ENCODE measurements at regions not wholly inside any gene's neighbourhood (a gene's known extent, or its start where the extent isn't known, plus 50 kb on each side); places are given as distances from the start of the nearest gene placed in this dataset.

DNA sequence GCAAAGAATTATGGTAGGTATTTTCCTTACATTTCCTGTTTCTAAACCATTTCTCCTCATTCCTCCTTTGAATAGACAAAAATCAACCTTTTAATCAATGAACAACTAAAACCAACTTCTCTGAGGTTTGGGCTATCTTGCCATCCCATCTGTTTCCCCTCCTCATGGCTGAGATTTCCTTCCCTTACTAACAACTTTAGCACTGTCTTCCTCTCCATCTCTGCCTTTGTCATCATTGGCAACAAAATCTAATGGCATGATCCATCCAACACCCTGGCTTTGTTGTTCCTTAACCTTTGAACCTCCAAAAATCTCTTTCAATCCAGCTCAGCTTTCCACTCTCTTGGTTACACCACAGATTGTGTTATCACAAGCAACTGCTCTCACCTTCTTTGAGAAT is 95.3 kb upstream of the FAM136A start:
- peak; percentile 3 for DNase-seq
- in situ Hi-C loops (cut with MboI; ENCODE audit: low pct_unique_long_range_greater_than_20kb, low sequenced_read_pairs) = no loop called here

DNA sequence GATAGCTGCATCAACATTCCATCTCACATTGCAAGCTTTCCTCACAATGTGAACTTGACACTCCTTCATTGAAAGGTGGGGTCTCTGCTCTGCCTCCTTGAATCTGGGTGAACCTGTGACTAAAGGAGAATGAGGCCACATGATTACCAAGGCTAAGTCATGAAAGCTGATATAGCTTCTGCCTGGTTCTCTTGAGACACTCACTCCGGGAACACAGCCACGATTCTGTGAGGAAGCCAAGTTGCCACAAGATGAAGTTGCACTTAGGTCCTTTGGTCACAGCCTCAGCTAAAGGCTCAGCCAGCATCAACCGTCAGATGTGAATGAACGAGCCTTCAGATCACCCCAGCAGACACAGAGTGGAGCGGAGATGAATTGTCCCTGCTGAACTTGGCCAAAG is 94.7 kb upstream of the FAM136A start:
- in situ Hi-C loops (cut with MboI; ENCODE audit: low pct_unique_long_range_greater_than_20kb, low sequenced_read_pairs) = no loop called here
- no peak for DNase-seq

DNA sequence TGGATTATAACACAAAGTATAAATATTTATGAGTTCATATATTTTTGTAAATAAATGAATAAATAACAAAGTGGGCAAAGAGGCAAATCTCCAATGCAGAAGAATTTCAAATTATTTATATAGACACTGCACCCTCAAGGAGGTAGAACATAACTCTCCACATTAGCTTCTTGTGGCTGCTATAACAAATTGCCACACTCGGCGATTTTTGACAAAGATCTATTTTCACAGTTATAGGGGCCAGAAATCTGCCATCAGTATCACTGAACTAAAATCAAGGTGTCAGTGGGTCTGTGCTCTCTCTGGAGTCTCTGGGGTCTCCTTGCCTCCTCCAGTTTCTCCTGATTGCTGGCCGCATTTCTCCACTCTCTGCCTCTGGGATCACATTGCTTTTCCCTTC is 92.0 kb upstream of the FAM136A start:
- in situ Hi-C loops (cut with MboI; ENCODE audit: low pct_unique_long_range_greater_than_20kb, low sequenced_read_pairs) = no loop called here
- DNase-seq = no peak

DNA sequence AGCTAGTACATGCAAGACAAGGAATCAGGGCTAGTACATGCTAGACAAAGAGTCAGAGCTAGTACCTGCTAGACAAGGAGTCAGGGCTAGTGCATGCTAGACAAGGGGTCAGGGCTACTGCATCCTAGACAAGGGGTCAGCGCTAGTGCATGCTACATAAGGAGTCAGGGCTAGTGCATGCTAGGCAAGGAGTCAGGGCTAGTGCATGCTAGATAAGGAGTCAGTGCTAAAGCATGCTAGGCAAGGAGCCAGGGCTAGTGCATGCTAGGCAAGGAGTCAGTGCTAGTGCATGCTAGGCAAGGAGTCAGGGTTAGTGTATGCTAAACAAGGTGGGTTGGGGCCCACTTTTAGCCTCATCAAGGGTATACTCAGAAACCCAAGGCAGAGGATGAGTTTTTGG is 90.1 kb upstream of the FAM136A start:
- in situ Hi-C loops (cut with MboI; ENCODE audit: low pct_unique_long_range_greater_than_20kb, low sequenced_read_pairs) = no loop called here
- DNase-seq = no peak

DNA sequence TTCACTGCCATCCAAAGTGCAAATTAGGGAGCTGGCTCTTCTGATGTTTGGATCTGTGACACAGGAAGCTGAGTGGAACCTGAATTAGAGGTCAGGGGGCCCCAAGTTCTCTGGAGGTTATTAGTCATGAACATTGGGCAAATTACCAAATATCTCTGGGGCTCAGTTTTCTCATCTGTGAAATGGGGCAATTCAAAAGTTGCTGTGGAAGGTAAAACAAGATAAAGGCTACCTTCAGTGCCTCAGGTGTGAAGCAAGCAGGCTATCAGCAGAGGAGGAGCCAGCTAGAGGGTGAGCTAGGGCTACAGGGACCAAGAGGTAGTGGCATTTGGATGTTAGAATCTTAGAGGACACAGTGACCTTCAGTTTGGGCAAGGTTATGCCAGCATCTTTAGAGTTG is 89.4 kb upstream of the FAM136A start:
- no peak for DNase-seq
- in situ Hi-C loops (cut with MboI; ENCODE audit: low pct_unique_long_range_greater_than_20kb, low sequenced_read_pairs) = no loop called here

DNA sequence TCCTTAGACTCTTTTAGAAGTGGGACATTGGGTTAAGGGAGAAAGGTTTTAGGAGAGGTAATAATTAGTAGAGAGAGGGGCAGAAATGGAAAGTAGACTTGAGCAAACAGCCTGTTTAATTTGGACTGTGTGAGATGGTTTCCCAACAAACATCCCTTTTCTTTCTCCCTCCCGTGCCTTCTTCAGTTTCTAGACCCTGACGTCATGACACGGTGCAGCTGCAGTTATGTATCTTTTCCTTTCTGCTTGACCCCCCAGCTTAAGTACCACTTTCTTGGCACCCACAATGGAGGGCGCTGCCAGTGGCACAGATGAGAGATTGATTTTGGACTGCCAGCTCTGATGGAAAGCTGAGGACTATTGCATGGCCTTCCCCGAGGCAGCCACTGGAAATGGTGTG is 86.9 kb upstream of the FAM136A start:
- in situ Hi-C loops (cut with MboI; ENCODE audit: low pct_unique_long_range_greater_than_20kb, low sequenced_read_pairs) = no loop called here
- no peak for DNase-seq

DNA sequence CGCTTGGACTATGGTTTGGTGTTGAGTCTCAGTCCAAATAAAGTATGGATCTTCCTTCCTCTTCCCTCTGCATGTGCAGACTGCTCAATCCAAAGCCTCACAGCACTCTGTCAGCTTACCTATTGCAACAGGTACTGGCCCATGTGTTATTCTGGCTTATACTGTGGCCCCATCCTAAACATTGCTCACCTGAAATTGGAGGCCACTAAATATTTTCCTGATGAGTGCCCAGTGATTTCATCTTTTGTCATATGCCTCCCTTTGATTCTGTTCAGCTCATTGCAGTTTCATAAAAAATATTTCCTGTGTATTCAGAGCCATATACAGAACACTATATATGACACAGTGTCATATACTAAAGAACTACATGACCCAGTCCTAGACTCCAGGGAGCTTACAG is 86.3 kb upstream of the FAM136A start:
- DNase-seq = no peak
- in situ Hi-C loops (cut with MboI; ENCODE audit: low pct_unique_long_range_greater_than_20kb, low sequenced_read_pairs) = no loop called here

DNA sequence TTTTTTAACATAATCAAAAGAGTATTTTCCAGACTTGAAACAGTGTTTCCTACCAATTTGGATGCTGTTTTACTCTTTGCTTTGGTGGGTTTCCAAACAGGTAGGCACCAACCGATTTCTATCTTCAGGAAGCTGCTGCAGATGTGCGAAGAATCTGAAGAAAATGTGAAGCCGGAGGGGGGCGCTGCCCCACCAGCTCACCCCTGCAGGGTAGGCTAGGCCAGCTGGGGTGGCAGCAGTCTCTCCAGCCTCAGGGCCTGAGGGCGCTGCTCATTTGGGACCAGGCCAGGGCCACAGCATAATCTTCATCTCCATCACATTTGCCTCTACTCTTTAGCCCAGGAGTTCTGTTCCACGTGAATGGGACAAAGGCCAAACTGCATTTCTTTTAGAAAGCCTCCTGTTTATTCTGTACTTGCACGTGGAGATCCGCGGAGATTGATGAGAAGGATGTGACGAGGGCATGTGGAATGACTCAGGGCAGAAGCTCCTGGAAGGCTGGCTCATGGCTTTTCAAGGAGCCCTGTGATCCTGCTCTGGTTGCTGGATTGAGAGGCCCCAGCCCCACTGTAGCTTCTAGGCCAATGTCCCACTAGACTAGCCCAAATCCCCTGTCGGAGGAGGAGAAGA is 84.2 kb upstream of the FAM136A start:
- in situ Hi-C loops (cut with MboI; ENCODE audit: low pct_unique_long_range_greater_than_20kb, low sequenced_read_pairs) = no loop called here
- no peak for DNase-seq

DNA sequence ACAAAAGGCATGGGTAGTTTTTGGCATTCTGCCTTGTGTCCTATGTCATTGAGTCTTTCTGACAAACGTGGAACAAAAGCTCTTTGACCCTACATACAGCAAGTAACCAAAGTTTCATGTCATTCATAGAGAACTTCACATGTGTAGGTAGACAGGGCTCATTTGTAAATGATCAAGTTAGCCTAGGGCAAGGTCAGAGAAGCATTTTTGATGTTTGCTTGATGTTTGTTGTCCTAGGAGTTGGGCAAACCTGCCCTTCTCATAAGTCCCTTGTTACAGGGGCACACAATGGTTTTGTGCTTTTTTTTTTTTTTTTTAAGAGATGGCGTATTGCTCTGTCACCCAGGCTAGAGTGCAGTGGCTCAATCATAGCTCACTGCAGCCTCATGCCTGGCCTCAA is 83.3 kb upstream of the FAM136A start:
- in situ Hi-C loops (cut with MboI; ENCODE audit: low pct_unique_long_range_greater_than_20kb, low sequenced_read_pairs) = no loop called here
- DNase-seq = no peak

DNA sequence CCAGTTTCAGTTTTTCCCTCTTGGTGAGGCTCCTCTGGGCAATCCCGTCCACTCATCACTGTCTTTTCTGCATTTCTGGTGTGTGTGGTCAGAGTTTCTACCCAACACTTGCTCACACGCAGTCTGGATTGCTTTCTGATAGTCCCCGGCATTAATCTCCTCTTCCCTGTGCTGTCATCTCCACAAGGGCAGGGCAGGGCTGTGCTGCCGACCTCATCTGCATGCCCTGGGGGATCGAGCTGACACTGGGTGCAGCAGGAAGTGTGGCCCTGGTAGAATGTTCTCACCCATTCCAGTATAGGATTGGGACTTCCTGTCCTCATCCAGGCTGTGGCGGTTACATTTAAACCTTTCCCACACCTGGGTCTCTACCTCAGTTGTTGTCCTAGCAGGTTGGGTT is 80.0 kb upstream of the FAM136A start:
- DNase-seq = no peak
- in situ Hi-C loops (cut with MboI; ENCODE audit: low pct_unique_long_range_greater_than_20kb, low sequenced_read_pairs) = no loop called here

DNA sequence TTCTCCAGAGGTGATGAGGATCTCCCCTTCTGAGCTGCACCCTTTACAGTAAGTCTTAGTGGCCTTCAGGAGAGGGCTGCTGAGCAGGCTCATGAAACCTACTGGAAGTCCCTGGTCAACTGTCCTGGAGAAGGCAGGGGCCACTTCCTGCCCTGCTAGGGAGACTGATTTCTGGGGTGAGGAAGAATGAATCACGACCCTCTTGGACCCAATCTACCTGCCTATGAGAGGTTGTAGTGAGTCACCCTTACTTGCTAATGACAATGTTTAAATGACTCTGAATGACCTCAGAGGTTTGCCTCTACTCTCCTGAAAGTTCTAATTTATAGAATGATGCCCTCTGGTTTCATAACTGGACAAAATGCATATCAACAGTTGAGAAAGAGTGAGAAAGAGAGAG is 79.4 kb upstream of the FAM136A start:
- in situ Hi-C loops (cut with MboI; ENCODE audit: low pct_unique_long_range_greater_than_20kb, low sequenced_read_pairs) = no loop called here
- DNase-seq = no peak

DNA sequence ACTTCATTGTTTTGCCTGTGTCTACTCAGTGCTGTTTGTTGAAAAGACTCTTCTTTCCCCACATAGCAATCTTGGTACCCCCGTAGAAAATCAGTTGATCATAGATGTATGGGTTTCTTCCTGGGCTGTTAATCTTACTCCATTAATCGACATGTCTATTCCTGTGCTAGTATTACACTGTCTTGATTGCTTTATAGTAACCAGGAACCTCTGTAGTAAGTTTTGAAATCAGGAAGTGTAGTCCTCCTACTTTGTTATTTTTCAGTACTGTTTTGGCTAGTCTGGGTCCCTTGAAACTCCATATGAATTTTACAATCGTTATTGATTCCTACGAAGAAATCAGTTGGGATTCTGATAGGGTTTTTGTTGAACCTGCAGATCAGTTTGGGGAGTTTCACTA is 78.8 kb upstream of the FAM136A start:
- in situ Hi-C loops (cut with MboI; ENCODE audit: low pct_unique_long_range_greater_than_20kb, low sequenced_read_pairs) = no loop called here
- no peak for DNase-seq

DNA sequence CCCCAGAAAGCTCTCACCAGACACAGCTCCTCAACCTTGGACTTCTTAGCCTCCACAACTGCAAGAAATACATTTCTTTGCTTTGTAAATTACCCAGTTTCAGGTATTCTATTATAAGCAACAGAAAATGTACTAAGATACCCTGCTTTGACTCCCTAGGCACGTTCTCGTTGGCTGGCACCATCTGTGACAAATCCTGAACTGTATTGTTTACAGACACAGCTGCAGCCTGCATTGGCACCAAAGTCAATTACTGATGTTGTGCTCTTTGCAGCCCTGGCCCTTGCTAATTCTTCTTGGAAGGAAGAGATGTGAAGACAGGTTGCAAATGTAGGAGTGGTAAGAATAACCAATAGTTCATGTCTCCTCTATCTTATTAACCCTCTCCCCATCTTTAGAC is 72.7 kb upstream of the FAM136A start:
- in situ Hi-C loops (cut with MboI; ENCODE audit: low pct_unique_long_range_greater_than_20kb, low sequenced_read_pairs) = no loop called here
- no peak for DNase-seq

DNA sequence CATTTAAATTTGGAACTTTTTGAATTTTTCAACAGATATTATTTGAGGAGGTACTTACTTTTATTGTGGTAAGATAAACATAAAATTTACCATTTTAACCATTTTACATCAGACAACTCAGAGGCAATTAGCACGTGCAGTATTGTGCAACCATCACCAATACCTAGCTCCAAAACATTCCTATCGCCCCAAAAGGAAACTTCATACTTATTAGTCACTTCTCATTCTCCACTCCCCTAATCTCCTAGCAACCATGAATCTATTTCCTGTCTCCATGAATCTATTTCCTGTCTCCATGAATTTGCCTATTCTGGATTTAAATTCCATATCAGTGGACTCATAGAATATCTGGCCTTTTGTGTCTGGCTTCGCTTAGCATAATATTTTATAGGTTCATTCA is 69.9 kb upstream of the FAM136A start:
- in situ Hi-C loops (cut with MboI; ENCODE audit: low pct_unique_long_range_greater_than_20kb, low sequenced_read_pairs) = no loop called here
- no peak for DNase-seq

DNA sequence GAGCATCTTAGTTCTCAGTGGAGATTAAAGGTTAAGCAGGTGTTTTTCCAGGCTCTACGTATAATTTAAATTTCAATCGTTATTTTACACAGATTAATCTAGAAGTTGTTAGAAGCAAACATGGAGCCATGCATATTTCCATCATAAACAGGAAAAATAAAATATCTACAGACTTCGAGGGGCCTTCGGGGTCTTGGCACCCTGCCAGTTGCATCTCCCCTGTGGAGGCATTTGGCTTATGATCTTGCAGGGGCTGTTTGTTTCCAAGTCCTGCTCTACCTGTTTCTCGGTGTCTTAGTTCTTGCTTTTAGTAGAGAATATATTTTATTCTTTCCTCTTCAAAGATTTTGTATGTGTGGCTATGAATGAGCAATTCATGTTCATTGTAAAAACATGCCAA is 67.2 kb upstream of the FAM136A start:
- DNase-seq = no peak
- in situ Hi-C loops (cut with MboI; ENCODE audit: low pct_unique_long_range_greater_than_20kb, low sequenced_read_pairs) = no loop called here

DNA sequence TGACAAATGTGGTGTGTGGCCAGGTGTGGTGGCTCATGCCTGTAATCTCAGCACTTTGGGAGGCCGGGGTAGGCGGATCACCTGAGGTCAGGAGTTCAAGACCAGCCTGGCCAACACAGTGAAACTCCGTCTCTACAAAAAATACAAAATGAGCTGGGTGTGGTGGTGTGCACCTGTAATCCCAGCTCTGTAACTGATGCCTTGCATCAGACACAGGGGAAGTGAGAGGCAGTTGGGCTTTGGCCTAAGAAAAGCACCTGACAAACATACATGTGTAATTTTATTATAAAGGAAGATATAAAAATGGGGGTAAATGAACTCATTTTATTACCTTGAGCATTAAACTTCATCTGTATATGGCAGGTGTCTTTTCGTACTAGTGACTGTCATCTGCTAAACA is 66.7 kb upstream of the FAM136A start:
- in situ Hi-C loops (cut with MboI; ENCODE audit: low pct_unique_long_range_greater_than_20kb, low sequenced_read_pairs) = no loop called here
- DNase-seq = no peak

DNA sequence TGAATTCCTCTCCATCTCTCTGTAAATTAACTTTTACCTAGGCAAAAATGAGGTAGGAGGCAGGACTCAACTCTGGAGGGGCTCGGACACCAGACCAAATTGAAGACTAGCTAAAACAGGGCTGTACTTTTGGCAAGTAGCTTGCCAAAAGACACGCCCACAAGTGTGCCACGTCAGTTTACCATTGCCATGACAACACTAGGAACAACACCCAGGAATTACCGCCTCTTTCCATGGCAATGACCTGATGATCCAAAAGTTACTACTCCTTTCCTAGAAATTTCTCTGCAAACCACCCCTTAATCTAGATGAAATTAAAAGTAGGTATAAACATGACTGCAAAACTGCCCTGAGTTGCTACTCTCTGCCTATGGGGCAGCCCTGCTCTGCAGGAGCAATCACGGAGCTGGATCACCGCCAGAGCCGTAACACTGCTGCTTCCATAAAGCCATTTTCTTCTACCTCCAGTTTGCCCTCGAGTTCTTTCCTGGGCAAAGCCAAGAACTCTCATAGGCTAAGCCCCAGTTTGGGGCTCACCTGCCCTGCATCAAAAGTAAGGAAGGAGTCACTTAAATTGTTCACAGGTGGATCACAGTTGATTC is 66.0 kb upstream of the FAM136A start:
- DNase-seq = no peak
- in situ Hi-C loops (cut with MboI; ENCODE audit: low pct_unique_long_range_greater_than_20kb, low sequenced_read_pairs) = no loop called here

DNA sequence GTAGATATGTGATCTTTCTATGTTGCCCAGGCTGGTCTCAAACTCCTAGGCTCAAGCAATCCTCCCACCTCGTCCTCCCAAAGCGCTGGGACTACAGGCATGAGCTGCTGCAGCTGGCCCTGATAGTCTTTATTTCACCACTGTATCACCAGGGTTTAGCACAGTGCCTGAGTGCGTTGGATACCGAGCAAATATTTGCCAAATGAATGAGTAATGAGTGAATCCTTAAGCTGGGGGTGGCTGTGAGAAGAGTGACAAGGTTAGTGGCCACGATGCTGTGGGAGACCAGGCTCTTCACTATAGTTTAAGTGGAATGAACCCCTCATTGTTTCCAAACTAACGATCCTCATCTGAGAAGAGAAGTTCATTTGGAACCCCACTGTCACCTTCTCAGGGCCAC is 60.8 kb upstream of the FAM136A start:
- in situ Hi-C loops (cut with MboI; ENCODE audit: low pct_unique_long_range_greater_than_20kb, low sequenced_read_pairs) = no loop called here
- DNase-seq = no peak

DNA sequence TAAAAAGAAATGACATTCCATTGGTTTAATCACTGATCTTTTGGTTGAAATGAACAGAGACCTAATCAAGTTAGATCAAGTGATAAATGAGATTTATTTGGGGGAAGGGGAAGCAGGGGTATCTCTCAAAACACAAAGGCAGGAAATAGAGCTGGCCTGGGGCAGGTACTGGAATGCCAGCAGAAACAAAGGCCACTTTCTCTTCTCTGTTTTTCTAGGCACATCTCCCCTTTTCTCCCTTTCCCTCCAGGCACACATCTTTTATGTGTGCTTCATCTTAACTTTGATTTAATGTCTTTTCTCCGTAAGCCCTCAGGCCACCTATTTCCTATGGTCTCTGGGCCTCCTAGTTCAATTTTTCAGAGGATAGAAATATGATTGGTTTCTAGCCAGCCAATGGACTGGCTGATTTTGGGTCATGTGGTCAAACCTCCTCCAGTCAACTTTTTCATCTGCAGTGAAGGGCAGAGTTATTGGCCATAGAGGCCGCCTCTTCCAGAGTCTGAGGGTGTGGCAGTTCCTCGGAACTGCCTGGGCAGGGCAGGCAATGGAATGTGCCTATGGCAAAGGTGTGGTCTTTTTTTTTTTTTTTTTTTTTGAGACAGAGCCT is 58.9 kb upstream of the FAM136A start:
- in situ Hi-C loops (cut with MboI; ENCODE audit: low pct_unique_long_range_greater_than_20kb, low sequenced_read_pairs) = no loop called here

DNA sequence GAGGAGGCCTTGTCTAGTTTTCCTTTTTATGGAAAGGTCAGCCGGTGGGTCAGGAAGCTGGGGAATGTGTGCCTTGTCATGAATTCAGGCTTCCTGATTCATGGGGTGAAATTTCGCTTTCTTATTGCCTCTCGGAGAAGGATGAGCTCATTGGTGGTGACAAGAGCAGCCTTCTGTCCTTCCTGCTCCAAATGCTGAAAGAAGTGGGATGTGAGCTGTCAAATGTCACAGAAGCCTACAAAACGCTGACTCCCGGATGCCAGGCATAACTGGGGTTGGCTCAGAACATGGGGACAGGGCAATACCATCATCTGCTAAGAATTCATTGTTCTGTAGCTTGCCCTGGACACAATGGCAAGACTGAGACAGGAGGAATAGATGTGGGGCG is 55.8 kb upstream of the FAM136A start:
- DNase-seq = no peak
- in situ Hi-C loops (cut with MboI; ENCODE audit: low pct_unique_long_range_greater_than_20kb, low sequenced_read_pairs) = no loop called here

More for the DNA sequence above, 58.9 kb upstream of the FAM136A start:
- no peak for DNase-seq
